PC-9 (cell line): ENCODE measurements at regions not wholly inside any gene's neighbourhood (a gene's known extent, or its start where the extent isn't known, plus 50 kb on each side); places are given as distances from the start of the nearest gene placed in this dataset.

Source experiments
- CTCF ChIP-seq: fragments of 200-600 bp; sonication (generic); conservative IDR thresholded peaks from 2 replicates; pipeline ENCODE4 v1.6.1; 2017; ENCODE audit warnings: mixed run types, antibody characterized with exemption, mild to moderate bottlenecking, moderate library complexity
- EZH2 ChIP-seq: fragments of 200-600 bp; sonication (generic); IDR thresholded peaks from 2 replicates; pipeline ENCODE4 v1.8.0; 2017; ENCODE audit warnings: antibody characterized with exemption, low read depth

- TF ChIP-seq CTCF = no peak
- no peak for TF ChIP-seq EZH2
Observed at GRCh38 chr5:133769842-133770241, 157.5 kb upstream of the FSTL4 start.
